ENCODE measurements at regions not wholly inside any gene's neighbourhood (a gene's known extent, or its start where the extent isn't known, plus 50 kb on each side); places are given as distances from the start of the nearest gene placed in this dataset.

DNA sequence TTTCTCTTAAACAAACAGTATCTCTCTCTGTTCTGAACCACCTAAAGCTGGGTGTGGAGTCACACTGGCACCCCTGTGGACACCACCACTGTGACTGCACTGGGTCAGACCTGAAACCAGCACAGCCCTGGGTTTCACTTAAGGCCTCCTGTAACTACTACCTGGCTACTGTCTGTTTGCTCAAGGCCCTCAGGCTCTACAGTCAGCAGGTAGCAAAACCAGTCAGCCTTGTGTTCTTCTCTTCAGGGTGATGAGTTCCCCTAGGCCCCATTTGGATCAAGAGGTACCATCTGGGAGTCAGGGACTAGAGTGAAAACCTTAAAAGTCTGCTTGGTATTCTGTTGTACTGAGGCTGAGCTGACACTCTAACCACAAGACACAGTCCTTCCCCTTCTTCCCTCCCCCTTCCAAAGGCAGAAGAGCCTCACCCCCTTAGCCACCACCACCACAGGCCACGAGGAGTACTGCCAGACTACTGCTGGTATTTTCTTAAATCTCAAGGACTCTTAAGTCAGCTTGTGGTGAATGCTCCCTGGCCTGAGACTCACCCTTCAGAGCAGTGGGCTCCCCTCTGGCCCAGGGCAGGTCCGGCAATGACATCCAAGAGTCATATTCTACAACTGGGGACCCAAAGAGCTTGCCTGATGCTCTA, 153.2 kb upstream of the MON1B start:
- no peak for TF ChIP-seq POLR2AphosphoS5 (IDR thresholded peaks at IDR 0.05)
- TF ChIP-seq, protein P1, sequence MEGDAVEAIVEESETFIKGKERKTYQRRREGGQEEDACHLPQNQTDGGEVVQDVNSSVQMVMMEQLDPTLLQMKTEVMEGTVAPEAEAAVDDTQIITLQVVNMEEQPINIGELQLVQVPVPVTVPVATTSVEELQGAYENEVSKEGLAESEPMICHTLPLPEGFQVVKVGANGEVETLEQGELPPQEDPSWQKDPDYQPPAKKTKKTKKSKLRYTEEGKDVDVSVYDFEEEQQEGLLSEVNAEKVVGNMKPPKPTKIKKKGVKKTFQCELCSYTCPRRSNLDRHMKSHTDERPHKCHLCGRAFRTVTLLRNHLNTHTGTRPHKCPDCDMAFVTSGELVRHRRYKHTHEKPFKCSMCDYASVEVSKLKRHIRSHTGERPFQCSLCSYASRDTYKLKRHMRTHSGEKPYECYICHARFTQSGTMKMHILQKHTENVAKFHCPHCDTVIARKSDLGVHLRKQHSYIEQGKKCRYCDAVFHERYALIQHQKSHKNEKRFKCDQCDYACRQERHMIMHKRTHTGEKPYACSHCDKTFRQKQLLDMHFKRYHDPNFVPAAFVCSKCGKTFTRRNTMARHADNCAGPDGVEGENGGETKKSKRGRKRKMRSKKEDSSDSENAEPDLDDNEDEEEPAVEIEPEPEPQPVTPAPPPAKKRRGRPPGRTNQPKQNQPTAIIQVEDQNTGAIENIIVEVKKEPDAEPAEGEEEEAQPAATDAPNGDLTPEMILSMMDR (IDR thresholded peaks at IDR 0.05): no peak
- TF ChIP-seq POLR2A (IDR thresholded peaks at IDR 0.05): no peak
- no peak for TF ChIP-seq EP300 (IDR thresholded peaks at IDR 0.05)

All from stomach (tissue), 4 donors.